ENCODE measurements at regions not wholly inside any gene's neighbourhood (a gene's known extent, or its start where the extent isn't known, plus 50 kb on each side); places are given as distances from the start of the nearest gene placed in this dataset.

DNA sequence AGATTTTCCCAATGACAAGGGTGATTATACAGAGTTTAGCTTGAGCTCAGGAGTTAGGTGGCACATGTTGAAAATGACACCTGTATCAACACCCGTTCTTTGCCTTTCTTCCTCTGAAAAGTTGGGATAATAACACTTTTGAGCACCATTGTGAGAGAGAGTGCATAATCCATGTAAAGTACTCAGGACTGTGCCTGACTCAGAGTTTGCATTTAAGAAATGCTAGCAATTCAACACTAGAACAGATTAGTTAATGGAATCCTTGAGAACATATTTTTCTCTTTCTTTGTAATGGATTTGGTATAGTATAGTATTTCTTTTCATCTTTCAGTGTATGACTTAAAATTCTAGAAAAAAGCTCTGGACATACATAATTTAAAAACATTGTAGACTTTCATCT, 449.2 kb downstream of the GJA1 start:
- no peak overlapping the region for H3K9ac ChIP-seq (ENCODE audit: low read depth in 1 of 2, low read length in 2 of 2)
- H3K27me3 ChIP-seq (ENCODE audit: control insufficient read depth in 4 of 4, insufficient read depth in 4 of 4, low read length in 3 of 4), result no peaks in the 10 kb centered on the region
- no peak for DNase-seq (ENCODE audit: low spot score)
- H3K4me3 ChIP-seq (ENCODE audit: low read depth in 1 of 3, low read length in 3 of 3), result no peak overlapping the region
- no peak overlapping the region for H3K27ac ChIP-seq (ENCODE audit: low read depth in 1 of 2, low read length in 2 of 2)
- H3K36me3 ChIP-seq (ENCODE audit: control insufficient read depth in 4 of 4, insufficient read depth in 3 of 4, low read depth in 1 of 4, low read length in 3 of 4), result no peaks in the 10 kb centered on the region
- H3K4me1 ChIP-seq (ENCODE audit: control insufficient read depth in 4 of 4, insufficient read depth in 4 of 4, low read length in 3 of 4), result no peaks in the 10 kb centered on the region
- no peaks in the 10 kb centered on the region for H3K9me3 ChIP-seq (ENCODE audit: control insufficient read depth in 4 of 4, low read length in 3 of 4)
- 57% methylated on average over 1 of the region's 1 CpG for WGBS
- TF ChIP-seq FOXA2 (IDR thresholded peaks at IDR 0.05), result no peak
- no peak for TF ChIP-seq JUND (IDR thresholded peaks at IDR 0.05)
- TF ChIP-seq, protein P1, sequence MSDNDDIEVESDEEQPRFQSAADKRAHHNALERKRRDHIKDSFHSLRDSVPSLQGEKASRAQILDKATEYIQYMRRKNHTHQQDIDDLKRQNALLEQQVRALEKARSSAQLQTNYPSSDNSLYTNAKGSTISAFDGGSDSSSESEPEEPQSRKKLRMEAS (IDR thresholded peaks at IDR 0.05), result no peak
- TF ChIP-seq, protein P2, sequence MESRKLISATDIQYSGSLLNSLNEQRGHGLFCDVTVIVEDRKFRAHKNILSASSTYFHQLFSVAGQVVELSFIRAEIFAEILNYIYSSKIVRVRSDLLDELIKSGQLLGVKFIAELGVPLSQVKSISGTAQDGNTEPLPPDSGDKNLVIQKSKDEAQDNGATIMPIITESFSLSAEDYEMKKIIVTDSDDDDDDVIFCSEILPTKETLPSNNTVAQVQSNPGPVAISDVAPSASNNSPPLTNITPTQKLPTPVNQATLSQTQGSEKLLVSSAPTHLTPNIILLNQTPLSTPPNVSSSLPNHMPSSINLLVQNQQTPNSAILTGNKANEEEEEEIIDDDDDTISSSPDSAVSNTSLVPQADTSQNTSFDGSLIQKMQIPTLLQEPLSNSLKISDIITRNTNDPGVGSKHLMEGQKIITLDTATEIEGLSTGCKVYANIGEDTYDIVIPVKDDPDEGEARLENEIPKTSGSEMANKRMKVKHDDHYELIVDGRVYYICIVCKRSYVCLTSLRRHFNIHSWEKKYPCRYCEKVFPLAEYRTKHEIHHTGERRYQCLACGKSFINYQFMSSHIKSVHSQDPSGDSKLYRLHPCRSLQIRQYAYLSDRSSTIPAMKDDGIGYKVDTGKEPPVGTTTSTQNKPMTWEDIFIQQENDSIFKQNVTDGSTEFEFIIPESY (IDR thresholded peaks at IDR 0.05), result no peak
- TF ChIP-seq, protein P3, sequence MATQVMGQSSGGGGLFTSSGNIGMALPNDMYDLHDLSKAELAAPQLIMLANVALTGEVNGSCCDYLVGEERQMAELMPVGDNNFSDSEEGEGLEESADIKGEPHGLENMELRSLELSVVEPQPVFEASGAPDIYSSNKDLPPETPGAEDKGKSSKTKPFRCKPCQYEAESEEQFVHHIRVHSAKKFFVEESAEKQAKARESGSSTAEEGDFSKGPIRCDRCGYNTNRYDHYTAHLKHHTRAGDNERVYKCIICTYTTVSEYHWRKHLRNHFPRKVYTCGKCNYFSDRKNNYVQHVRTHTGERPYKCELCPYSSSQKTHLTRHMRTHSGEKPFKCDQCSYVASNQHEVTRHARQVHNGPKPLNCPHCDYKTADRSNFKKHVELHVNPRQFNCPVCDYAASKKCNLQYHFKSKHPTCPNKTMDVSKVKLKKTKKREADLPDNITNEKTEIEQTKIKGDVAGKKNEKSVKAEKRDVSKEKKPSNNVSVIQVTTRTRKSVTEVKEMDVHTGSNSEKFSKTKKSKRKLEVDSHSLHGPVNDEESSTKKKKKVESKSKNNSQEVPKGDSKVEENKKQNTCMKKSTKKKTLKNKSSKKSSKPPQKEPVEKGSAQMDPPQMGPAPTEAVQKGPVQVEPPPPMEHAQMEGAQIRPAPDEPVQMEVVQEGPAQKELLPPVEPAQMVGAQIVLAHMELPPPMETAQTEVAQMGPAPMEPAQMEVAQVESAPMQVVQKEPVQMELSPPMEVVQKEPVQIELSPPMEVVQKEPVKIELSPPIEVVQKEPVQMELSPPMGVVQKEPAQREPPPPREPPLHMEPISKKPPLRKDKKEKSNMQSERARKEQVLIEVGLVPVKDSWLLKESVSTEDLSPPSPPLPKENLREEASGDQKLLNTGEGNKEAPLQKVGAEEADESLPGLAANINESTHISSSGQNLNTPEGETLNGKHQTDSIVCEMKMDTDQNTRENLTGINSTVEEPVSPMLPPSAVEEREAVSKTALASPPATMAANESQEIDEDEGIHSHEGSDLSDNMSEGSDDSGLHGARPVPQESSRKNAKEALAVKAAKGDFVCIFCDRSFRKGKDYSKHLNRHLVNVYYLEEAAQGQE (IDR thresholded peaks at IDR 0.05), result no peak

DNA sequence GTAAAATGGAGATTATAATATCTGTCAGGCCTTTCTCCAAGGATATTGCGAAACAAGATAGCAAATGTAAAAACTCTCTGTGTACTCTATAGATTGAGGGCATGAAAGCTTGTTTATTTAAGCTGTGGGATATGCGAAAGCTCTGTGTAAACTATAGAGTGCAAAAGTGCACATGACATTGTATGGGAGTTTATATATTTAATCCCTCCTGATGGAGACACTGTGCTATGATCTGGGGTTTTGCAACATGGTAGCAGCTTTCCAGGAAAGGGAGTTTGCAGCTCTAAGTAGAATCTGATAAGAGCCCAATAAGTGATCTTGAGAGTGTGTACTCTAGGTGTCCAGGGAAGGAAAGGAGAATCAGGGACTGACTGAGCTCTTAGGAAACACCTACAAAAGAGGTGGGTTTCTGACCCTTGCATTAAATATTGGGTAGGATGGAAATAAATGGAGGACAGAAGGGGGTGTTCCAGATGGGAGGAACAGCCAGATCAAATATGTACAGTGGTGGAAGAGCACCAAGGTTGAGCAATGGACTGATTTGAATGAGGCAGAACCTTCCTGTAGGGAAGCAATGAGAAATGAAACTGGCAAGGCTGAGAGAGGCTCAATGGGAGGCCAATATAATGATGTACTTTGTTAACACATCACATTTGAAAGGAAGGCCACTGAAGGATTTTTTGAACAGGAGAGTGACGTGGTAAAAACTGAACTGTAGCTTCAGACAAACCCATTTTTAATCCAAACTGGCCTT, 450.1 kb downstream of the GJA1 start:
- Histone ChIP-seq H3K27ac (ENCODE audit: low read depth in 1 of 2, low read length in 2 of 2) (no peak overlapping the region), H3K9ac (ENCODE audit: low read depth in 1 of 2, low read length in 2 of 2) (no peak overlapping the region), H3K27me3 (ENCODE audit: control insufficient read depth in 4 of 4, insufficient read depth in 4 of 4, low read length in 3 of 4) (no peaks in the 10 kb centered on the region), H3K9me3 (ENCODE audit: control insufficient read depth in 4 of 4, low read length in 3 of 4) (no peaks in the 10 kb centered on the region), H3K36me3 (ENCODE audit: control insufficient read depth in 4 of 4, insufficient read depth in 3 of 4, low read depth in 1 of 4, low read length in 3 of 4) (no peaks in the 10 kb centered on the region), H3K4me1 (ENCODE audit: control insufficient read depth in 4 of 4, insufficient read depth in 4 of 4, low read length in 3 of 4) (no peaks in the 10 kb centered on the region), H3K4me3 (ENCODE audit: low read depth in 1 of 3, low read length in 3 of 3) (no peak overlapping the region)
- 49% methylated on average over 3 of the region's 3 CpGs for WGBS
- DNase-seq (ENCODE audit: low spot score), result no peak
- TF ChIP-seq EGR1 (IDR thresholded peaks at IDR 0.05; ENCODE audit: low read depth in 2 of 2) (no peak), RAD21 (IDR thresholded peaks at IDR 0.05) (no peak), HNF4G (IDR thresholded peaks at IDR 0.05) (no peak), YY1 (IDR thresholded peaks at IDR 0.05) (no peak), RXRA (IDR thresholded peaks at IDR 0.05) (no peak), JUND (IDR thresholded peaks at IDR 0.05) (no peak)
- TF ChIP-seq, protein P4, sequence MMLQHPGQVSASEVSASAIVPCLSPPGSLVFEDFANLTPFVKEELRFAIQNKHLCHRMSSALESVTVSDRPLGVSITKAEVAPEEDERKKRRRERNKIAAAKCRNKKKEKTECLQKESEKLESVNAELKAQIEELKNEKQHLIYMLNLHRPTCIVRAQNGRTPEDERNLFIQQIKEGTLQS (IDR thresholded peaks at IDR 0.05), result no peak
- TF ChIP-seq, protein P3 (IDR thresholded peaks at IDR 0.05), result no peak

Data from liver (tissue), 7 donors.